HL-60/S4 treated with retinoic acid at 250 ng/mL for 4 days and 3 days (cell line): ENCODE measurements at regions not wholly inside any gene's neighbourhood (a gene's known extent, or its start where the extent isn't known, plus 50 kb on each side); places are given as distances from the start of the nearest gene placed in this dataset.

Experiments
- in situ Hi-C: fragments of 300-500 bp; cut with MboI; formaldehyde crosslinking; loops from 2 replicates; pipeline ENCODE4 v1.7.0; 2022; ENCODE audit warnings: low sequenced_read_pairs

GRCh38 chr14:95466506-95466905 lies 49.9 kb downstream of the SYNE3 start:
- in situ Hi-C loops: no loop called here

- in situ Hi-C loops: no loop called here
Measured at GRCh38 chr14:95465936-95466335, 50.5 kb downstream of the SYNE3 start.

- in situ Hi-C loops: no loop called here
Measured at GRCh38 chr14:95465358-95465757, 51.1 kb downstream of the SYNE3 start.

- in situ Hi-C loops: no loop called here
Measured at GRCh38 chr14:95464514-95464913, 51.9 kb downstream of the SYNE3 start.

GRCh38 chr14:95464103-95464502 lies 52.3 kb downstream of the SYNE3 start:
- in situ Hi-C loops: no loop called here

- in situ Hi-C loops: no loop called here
Measured at GRCh38 chr14:95463171-95463901, 53.1 kb downstream of the SYNE3 start.

- in situ Hi-C loops: no loop called here
Measured at GRCh38 chr14:95462491-95462890, 54.0 kb downstream of the SYNE3 start.

GRCh38 chr14:95460647-95461478 lies 55.6 kb downstream of the SYNE3 start:
- in situ Hi-C loops: no loop called here

- in situ Hi-C loops: no loop called here
Measured at GRCh38 chr14:95458906-95459305, 57.5 kb downstream of the SYNE3 start.

GRCh38 chr14:95458459-95458858 lies 58.0 kb downstream of the SYNE3 start:
- in situ Hi-C loops: no loop called here

GRCh38 chr14:95456281-95456680 lies 60.2 kb downstream of the SYNE3 start:
- in situ Hi-C loops: no loop called here

GRCh38 chr14:95455246-95455645 lies 61.2 kb downstream of the SYNE3 start:
- in situ Hi-C loops: no loop called here

- in situ Hi-C loops: no loop called here
Measured at GRCh38 chr14:95453713-95453980, 62.8 kb downstream of the SYNE3 start.

GRCh38 chr14:95452893-95453712 lies 63.3 kb downstream of the SYNE3 start:
- in situ Hi-C loops: no loop called here

GRCh38 chr14:95452176-95452892 lies 64.1 kb downstream of the SYNE3 start:
- in situ Hi-C loops: no loop called here

- in situ Hi-C loops: loop anchor here (10.0 to 25.0 kb wide), 2 partner anchors 86 to 238 kb away; partner anchors contain the start of genes GLRX5 and TCL1B
Measured at GRCh38 chr14:95449131-95449530, 67.3 kb downstream of the SYNE3 start.

- in situ Hi-C loops: loop anchor here (10.0 to 25.0 kb wide), 2 partner anchors 88 to 241 kb away; partner anchors contain the start of genes GLRX5 and TCL1B
Measured at GRCh38 chr14:95446470-95446869, 70.0 kb downstream of the SYNE3 start.

- in situ Hi-C loops: loop anchor here (10.0 to 25.0 kb wide), 2 partner anchors 89 to 242 kb away; partner anchors contain the start of genes GLRX5 and TCL1B
Measured at GRCh38 chr14:95445676-95446075, 70.8 kb downstream of the SYNE3 start.

GRCh38 chr14:95445161-95445560 lies 71.3 kb downstream of the SYNE3 start:
- in situ Hi-C loops: loop anchor here (10.0 to 25.0 kb wide), 2 partner anchors 90 to 242 kb away; partner anchors contain the start of genes GLRX5 and TCL1B
